Sciatic nerve (tissue), 2 donors: ENCODE measurements at regions not wholly inside any gene's neighbourhood (a gene's known extent, or its start where the extent isn't known, plus 50 kb on each side); places are given as distances from the start of the nearest gene placed in this dataset.

Experiments used
- ATAC-seq: fragments of 200-7000 bp; cut with Tn5 transposase; one replicate; pipeline ENCODE4 v1.9.1; 2020; ENCODE audit warnings: mild to moderate bottlenecking, moderate library complexity
- DNase-seq: peaks from one replicate; pipeline ENCODE4 v3.0.0-alpha.2; 2020; ENCODE audit warnings: low spot score
- intact Hi-C: fragments of 100-400 bp; cut with DNase I; formaldehyde crosslinking; loops from one replicate; pipeline ENCODE4 v1.14.2; 2022
- donor health status: DM: no; HTN: no; CAD: no.
- donor health status: DM: no; HTN: no; CAD: no.

DNA sequence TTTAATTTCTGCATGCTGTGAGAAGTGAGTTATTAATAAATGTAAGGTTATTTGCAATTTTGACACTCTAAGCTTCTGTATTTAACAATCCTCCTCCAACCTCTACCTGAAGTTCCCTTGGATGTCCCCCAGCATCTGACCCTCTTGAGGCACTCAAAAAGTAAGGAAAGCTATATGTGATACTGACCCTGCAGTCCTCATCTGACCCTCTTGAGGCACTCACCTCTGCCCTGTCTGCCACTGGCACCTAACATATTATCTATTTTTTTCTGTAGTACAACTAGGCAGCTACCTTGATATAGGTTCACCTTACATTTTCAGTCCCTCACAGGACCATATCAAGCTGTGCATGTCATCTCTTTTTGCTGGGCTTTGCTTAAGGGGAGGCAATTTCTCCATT is 583.4 kb upstream of the PKDCC start:
- ATAC-seq (no peak), DNase-seq (no peak)
- intact Hi-C loops: no loop called here

DNA sequence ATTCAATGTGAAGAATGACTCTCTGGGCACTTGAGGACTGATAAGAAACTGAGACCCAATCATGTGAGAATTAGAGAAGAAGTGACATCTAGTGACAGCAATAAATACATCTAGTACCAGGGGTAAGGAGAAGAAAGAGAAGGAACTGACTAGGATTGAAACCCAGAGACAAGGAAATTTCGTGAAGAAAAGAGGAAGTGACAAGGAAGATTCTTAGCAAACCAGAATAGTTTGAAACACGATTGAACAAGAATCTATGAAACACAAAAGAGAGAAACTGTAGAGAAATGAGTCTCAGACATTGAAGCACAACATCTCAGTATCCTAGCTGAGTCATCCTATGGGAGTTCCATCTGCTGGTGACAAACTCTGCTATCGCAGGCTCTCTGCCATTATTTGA is 571.9 kb upstream of the PKDCC start:
- intact Hi-C loops: no loop called here
- no peak for ATAC-seq
- no peak for DNase-seq

DNA sequence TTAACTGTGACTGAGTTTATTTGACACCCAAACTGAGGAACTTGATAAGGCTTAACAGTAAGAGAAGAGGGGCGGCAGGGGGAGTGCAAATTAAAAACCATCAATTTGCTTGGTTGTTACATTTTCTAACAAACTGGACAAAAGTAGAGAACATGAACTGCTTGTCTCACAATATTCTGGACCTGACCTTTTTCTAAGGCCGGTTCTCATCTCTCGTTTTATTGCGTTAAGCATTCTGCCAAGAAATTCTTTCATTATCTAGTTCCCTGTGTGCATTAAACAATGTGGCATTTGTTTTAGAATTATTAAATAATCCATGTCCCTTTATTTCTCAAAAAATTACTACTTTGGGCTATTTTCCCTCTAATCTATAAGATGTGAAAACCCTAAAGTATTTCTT is 565.2 kb upstream of the PKDCC start:
- intact Hi-C loops: no loop called here
- ATAC-seq: peak; percentile 55
- DNase-seq: no peak

DNA sequence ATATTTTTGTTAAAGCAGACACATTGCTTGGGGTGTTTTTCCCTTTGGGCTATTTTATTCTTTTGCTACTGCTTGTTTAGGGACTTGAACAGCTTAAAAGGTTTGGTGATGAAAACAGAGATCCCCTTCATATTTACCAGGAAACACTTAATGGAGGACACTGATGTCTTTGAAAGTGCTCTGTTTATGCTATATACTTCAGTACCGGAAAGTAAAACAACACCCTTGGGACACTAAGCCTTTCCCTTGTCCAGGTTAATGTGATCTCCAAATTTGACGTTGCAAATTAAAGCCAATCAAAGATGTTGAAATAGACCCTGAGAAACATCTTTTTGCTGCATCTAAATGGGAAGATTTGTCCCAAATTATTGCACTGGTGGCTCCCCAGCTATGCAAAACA is 564.6 kb upstream of the PKDCC start:
- no peak for ATAC-seq
- intact Hi-C loops: no loop called here
- DNase-seq: no peak

DNA sequence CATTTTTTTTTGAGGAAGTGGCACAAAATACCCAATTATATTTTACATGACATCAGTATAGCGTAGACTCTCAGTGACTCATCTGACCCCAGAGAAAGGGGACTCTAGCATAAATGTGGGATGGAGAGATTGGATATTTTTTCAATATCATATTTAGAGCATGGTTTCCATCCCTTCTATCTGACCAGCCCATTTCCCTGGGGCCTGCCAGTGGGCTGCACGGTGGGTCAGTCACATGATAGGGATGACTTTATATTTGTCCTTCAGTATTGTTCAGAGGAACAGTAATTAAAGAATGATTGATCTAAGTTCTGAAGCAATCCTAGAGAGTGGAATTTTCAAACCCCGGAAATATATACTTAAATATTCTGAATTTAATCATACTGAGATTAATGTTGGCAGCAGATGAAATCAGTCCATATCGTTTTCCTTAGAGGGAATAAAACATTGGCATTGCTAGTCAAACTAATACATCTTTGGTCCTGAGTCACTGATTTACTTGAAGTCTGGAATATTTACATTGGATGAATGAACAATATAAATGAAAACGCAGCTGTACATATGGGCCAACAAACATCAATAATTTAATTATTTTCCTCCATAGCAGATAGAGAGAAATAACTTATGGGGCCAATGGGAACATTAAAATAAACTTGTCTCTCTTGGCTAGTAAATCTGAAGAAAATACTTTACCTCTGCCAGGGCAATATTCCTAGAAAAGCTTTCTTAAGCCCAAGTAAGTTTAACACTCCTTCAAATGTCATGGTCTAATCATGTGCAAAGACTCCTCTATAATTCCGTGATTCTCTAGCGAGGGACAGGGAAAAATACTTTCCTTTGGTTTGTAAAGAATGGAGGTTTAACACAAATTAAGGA is 563.6 kb upstream of the PKDCC start:
- ATAC-seq (no peak), DNase-seq (no peak)
- intact Hi-C loops: no loop called here

DNA sequence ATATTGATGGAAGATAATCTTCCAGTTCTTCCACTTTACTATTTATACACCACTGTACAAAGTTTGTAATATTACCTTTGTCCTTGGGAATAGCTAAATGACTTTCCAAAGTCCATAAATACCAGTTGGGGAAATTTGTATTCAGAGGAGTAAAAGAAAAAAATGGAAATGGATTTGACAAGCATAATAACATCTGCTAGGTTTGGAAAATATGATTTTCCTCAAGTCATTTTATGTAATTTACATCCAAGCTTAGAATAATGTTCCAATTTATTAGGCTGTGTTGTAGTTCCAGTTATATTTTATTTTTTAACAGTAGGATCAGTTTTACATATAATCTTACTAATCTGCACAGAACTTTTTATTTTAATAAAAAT is 563.0 kb upstream of the PKDCC start:
- intact Hi-C loops: no loop called here
- ATAC-seq (no peak), DNase-seq (no peak)

DNA sequence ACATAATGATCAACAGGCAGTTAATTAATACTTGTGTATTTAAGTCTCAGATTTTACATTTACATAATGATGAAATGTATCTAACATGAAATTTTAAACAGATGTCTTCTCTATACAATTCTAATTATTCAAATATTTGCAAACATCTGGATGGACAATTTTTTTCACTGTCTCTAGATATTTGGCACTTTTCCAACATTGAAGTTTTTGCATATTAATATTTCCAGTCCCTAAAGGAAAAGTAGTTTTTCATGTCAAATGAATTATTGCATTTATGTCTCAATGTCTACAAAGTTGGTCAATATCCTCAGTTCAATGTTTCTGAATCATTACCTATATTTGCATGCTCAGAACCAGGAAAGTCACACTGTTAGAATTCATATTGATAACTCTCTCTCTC is 560.9 kb upstream of the PKDCC start:
- ATAC-seq (no peak), DNase-seq (no peak)
- intact Hi-C loops: no loop called here

DNA sequence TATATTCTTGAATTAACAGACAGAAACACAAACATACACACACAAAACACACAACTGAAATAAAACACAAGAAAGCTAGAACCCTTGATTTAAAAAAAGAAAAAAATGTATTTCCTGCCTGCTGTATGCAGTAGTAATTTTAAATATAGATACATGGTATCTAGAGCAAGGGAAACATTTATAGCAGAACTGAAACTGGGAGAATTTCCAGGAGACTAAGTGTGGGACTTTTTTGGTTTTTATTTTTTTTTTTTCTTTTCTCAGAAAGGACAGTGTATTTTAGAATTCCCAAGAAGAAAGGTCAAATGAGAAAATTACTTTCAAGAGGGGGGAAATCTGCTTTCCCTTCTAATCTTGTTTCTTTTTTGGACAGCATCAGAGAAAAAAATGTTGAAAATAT is 558.9 kb upstream of the PKDCC start:
- intact Hi-C loops: no loop called here
- ATAC-seq: no peak
- no peak for DNase-seq

DNA sequence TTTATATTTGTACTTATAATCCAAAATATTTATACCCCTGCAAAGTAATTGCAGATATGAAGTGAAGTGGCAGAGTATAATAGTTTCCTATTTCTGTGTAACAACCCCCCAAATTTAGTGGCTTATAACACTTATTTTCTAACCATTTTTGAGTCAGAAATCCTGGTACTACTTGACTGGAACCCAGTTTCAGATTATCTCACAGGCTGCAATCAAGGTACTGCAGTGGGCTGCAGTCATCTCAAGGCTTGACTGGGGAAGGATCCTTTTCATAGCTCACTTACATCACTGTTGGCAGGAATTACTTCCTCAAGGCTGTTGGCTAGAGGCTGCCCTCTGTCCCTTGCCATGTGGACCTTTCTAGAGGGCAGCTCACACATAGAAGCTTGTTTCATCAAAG is 558.2 kb upstream of the PKDCC start:
- DNase-seq (no peak), ATAC-seq (no peak)
- intact Hi-C loops: no loop called here

DNA sequence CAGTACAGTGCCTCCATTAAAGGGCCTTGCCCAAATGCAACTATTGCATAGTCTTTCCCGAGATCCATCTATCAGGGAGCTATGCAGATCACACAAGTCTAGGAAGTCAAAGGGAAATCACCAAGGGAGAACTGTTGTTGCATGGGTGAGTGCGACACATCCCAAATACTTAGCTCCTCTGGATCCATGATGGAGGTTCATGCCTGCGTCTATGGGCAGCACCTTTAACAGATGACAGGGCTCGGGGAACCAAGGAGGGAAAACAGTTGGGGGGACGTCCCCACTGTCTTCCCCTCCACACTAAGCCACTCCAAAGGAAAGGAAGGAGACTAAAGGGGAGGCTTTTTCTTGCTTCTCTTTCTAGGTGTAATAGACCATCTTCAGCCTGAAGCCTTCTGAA is 552.8 kb upstream of the PKDCC start:
- DNase-seq (no peak), ATAC-seq (no peak)
- intact Hi-C loops: no loop called here

DNA sequence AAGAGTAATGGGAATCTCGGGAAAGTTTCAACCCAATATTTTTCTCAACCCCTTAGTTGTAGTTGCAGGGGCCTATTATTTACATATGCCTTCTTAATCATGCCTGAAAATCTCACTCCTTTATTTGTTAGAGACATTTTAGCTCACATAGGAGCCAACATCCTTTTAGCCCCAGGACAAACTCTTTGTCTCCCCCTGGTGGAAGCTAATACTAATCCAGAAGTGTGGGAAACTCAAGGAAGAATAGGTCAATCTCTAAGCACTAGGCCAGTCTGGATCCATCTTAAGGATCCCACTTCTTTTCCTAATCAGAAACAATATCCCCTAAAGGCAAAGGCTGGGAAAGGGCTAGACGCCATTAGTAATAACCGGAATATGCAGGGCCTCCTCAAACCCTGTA is 550.9 kb upstream of the PKDCC start:
- DNase-seq: no peak
- no peak for ATAC-seq
- intact Hi-C loops: no loop called here

DNA sequence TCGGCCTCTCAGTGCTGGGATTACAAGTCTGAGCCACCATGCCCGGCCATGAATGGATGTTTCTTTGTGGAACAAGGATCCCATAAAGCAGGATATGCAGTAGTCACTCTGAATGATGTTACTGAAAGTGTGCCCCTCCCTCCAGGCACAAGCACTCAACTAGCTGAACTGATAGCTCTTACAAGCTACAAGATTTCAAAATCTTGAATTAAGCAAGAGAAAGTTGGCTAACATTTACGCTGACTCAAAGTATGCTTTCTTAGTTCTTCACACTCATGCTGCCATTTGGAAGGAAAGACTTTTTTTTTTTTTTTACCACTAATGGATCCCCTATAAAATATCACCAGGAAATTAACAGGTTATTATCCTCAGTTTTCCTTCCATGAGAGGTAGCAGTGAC is 549.0 kb upstream of the PKDCC start:
- ATAC-seq: no peak
- DNase-seq: no peak
- intact Hi-C loops: no loop called here

DNA sequence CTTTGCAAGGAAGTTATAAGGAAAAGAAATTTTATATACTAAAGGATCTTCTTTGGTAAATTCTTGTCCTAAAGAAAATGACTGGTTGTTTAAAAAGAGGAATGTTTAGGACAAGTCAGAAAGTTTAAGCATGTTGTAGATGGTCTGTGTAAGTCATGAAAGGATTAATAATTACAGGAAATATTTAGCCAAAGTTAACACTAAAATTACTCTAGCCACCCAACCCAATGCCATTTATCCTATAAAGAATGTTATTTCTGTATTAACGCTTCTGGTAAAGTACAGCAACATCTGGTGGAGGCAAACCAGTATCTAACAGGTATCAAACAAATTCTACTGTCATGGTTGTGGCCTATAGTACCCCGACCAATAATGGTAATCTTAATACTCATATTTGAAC is 546.9 kb upstream of the PKDCC start:
- intact Hi-C loops: no loop called here
- DNase-seq: no peak
- ATAC-seq: no peak

DNA sequence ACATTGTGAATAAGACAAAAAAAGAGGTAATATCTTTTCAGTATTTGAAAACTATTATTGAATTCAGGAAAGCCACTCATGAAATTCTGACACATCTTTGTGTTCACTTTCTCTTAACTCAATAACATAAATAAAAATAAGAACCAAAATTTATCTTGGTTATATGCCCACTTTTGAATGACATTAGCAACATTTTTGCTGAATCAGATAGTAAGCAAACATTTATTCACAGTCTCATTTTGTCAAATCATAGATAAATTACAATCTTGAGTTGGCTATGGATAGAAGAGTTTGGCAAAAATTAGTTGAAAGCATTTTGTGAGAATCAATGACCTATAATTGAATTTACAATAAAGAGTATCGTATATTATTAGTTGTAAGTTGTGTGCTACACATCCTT is 545.1 kb upstream of the PKDCC start:
- DNase-seq: no peak
- intact Hi-C loops: no loop called here
- no peak for ATAC-seq

DNA sequence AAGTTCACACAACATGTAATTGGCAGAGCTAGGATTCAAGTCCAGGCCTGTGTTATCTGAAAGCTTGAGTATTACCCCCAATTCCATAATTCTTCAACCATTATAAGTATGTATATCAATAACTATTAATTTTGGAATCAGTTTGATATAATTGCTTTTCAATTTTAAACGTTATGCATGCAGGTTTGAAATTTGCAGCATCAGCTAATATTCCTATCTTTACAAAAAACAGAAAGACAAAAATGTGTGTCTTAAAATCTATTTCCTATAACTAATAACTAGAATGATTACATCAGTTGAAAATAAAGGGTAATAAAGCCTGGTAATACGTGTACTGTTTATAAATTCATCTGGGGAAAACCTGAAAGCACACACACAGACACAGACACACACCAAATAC is 543.3 kb upstream of the PKDCC start:
- ATAC-seq: no peak

DNA sequence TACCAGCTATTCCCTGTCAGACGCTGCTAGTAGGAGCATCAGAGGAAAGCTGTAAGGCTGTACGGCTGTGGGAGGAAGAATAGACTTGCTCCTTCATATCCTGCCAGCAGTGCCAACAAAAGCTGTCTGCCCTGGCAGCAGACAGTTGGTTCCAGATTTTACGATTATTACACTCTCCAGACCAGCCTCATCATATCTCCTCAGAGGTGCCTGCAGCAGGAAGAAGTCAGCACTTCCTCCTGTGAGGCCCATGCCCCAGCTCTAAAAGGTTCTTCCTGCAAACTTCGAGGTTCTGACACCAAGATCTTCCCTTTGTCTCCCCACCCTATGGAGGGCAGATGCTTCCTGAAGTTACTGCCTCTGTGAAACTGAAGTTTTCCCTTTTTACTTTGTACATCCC is 537.7 kb upstream of the PKDCC start:
- ATAC-seq: no peak
- no peak for DNase-seq
- intact Hi-C loops: no loop called here

More for the DNA sequence above, 543.3 kb upstream of the PKDCC start:
- DNase-seq: no peak
- intact Hi-C loops: no loop called here

DNA sequence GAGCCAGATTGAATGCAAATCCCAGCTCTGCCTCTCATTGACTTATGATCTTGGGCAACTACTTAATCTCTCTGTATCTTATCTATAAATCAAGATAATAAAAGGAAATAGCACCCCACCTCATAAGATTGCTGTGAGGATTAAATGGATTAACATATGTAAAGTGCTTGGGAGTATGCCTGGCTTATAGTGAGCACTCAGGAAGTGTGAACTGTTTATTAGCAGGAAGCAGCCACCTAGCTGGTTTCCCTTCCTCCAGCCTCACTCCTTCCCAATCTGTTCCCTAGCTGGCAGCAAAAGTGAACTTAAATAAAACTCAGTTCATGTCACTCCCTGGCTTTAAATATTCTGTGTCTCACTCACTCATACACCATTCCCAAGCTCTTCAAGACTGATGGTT is 526.6 kb upstream of the PKDCC start:
- ATAC-seq (no peak), DNase-seq (no peak)
- intact Hi-C loops: no loop called here

DNA sequence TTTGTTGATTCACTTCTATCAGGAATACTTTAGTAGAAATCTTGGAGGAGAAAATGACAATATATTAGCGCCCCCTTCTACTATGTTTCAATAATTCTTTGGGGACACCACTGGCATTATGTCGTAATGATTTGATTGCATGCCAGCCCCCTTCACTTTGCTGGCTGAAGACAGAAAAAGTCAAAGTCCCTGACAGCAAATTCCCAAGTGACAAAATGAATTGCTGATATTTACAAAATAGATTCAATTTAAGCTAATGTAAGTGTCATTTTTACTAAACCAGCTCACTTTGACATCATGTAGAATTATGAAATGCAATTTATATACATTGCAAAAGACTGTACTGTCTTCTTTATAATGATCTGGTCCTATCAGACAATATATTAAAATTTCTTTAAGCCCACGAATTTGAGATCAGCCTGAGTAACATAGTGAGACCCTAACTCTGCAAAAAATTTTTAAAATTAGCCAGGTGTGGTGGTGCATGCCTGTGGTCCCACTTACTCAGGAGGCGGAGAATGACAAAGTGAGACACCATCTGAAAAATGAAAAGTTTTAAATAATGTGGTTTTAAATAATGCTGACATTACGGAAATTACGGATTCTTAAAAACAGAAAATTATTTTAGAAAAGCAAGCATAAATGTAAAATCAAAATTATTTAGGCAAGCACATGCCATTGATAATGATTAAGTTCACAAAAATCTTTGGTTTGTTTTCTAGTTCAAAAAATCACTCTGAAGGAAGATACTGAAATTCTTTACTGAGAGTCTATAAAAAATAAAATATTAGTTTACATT is 520.1 kb upstream of the PKDCC start:
- intact Hi-C loops: no loop called here
- ATAC-seq (no peak), DNase-seq (no peak)

DNA sequence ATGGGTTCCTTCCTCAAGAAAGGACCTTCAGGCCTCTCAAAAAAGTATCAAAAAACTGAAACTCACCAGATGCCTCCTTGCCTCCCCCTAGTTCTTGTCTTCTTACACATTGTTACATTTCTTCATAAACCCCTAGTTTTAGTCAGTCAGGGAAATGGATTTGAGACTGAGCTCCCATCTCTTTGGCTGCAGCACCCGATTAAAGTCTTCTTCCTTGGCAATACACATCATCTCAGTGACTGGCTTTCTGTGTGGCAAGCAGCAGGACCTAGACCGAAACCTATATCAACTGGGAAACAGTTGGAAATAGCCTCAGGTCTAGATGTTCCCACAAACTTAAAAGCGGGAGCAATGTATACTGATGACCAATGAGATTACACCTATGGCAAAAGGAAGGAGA is 512.2 kb upstream of the PKDCC start:
- DNase-seq: no peak
- intact Hi-C loops: no loop called here
- no peak for ATAC-seq

DNA sequence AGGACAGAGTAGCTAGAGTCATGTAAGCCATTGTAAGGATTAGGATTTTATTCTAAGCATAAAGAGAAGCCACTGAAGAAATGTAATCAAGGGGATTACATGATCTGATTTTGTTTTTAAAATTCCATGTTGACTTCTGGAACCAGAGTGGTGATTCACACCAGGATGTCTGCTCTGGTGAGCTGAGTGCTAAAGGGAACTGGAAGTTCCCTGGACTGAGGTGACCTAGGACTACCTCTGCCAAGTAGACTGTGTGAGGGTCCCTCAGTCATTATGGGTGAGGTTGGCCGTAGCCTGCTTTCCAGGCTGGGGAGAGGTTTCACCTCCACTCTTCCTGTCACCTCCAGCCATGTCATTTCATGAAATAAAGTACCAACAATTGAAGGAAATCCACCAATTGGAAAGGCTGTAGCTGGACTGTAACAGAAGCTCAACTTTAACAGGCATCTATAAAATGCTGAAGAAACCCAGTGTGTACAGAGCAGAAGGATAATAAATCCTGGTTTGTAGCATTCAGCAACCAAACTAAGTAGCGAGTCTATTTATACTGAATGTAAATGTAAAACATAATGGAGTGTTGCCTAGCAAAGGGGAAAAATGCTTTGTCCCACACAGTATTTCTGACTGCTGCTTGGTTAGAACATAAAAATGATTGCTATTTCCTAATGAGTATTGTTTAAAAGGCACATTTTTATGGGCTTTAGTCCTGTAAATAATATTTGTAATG is 507.4 kb upstream of the PKDCC start:
- intact Hi-C loops: no loop called here
- no peak for DNase-seq
- ATAC-seq: no peak
